ENCODE measurements at regions not wholly inside any gene's neighbourhood (a gene's known extent, or its start where the extent isn't known, plus 50 kb on each side); places are given as distances from the start of the nearest gene placed in this dataset.

DNA sequence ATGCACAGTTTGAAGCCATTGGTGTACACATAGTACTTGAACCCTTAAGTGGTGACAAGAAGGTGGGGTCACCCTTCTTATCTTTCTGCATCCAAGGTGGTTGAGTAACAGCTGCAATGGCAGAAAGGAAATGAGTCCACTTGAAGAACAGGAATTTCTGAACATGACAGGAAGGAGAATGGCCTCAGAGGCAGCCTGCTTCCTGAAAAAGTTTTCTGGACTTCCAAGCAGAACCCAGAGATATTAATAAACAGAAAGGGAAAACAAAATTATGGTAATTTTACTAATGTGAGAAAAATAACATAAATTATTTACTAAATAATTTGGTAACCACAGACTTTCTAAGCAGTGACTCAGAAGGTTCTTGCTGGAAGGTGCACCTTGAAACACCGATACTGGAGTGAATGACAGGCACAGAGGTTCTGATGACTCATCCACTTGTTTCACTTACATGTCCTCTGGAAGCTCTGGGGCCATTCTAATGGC is 119.9 kb upstream of the HS3ST1 start:
- FAIRE-seq (no peak), DNase-seq (ENCODE audit: insufficient read length, low spot score) (no peak)
- TF ChIP-seq, protein P1, sequence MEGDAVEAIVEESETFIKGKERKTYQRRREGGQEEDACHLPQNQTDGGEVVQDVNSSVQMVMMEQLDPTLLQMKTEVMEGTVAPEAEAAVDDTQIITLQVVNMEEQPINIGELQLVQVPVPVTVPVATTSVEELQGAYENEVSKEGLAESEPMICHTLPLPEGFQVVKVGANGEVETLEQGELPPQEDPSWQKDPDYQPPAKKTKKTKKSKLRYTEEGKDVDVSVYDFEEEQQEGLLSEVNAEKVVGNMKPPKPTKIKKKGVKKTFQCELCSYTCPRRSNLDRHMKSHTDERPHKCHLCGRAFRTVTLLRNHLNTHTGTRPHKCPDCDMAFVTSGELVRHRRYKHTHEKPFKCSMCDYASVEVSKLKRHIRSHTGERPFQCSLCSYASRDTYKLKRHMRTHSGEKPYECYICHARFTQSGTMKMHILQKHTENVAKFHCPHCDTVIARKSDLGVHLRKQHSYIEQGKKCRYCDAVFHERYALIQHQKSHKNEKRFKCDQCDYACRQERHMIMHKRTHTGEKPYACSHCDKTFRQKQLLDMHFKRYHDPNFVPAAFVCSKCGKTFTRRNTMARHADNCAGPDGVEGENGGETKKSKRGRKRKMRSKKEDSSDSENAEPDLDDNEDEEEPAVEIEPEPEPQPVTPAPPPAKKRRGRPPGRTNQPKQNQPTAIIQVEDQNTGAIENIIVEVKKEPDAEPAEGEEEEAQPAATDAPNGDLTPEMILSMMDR (IDR thresholded peaks at IDR 0.05; ENCODE audit: insufficient read depth, missing control alignments): no peak

DNA sequence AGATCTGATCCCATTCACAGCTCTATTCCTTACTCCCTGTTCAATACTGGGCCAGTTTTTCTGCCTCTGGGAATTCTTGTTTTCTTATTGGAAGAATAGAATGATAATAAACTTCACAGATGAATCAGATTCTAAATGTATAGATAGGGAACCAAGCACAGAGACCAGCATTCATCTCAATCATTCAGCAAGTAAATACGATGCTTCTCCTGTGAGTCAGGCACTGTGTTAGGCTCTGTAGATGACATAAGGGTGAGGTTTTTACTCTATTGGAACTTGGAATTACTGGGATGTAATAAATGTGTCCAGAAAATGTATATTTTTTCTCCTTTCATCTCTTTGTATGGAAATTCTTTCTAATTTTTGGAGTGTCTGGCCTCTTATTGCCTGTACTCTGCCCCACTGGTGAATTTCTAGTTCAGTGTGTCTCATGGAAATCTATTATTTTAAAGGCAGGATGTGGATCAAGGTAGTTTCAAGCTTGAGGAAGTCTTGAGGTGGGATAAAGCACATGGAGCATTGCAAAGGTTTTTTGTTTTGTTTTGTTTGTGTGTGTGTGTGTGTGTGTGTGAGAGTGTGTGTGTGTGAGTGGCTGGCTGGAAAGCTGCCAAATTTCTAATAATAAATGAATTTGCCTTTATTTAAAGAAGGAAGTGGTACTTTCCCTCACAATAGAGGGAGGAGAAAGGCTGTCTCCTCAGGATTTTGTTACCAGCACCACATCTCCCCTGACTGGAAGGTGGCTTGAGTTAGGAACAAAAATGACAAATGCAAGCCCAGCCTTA is 117.9 kb upstream of the HS3ST1 start:
- DNase-seq (ENCODE audit: insufficient read length, low spot score) (no peak), FAIRE-seq (no peak)
- TF ChIP-seq, protein P1 (IDR thresholded peaks at IDR 0.05; ENCODE audit: insufficient read depth, missing control alignments): no peak

DNA sequence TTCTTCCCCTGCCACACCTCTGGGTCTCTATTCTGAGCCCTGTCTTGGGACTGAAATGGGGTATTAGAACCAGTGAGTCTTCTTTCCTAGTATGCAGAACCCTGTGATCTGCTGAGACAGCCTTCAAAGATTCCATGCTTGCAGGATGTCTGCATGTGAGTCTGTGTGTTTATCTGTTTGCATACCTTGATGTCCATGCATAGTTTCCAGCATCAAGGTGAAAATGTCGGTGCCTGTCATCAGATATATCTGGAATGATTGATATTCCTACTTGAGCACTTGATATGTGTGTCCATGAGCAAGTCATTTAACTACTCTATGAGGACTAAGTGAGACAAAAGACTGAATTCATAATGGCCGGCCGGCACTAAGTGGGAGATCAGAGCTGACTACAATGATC is 117.0 kb upstream of the HS3ST1 start:
- FAIRE-seq (no peak), DNase-seq (ENCODE audit: insufficient read length, low spot score) (no peak)
- TF ChIP-seq, protein P1 (IDR thresholded peaks at IDR 0.05; ENCODE audit: insufficient read depth, missing control alignments): no peak

DNA sequence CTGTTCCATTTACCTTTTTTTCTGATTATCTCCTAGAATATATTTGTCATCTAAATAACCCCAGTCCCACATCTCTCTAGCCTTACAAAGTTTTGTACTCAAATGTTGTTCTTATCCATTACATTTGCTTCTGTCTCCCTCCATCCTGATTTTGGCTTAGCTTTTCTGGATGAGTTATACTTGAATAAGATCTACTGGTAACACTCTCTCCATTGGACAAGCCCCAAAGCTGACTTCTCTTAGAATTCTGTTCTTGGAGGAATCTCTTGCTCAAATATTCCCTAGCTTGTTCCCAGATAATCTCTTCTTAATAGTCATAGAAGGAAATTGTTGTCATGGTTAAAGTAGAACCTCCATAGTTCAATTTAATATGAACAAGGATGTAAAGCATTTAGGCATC is 115.5 kb upstream of the HS3ST1 start:
- TF ChIP-seq, protein P1 (IDR thresholded peaks at IDR 0.05; ENCODE audit: insufficient read depth, missing control alignments): no peak
- FAIRE-seq (no peak), DNase-seq (ENCODE audit: insufficient read length, low spot score) (no peak)

DNA sequence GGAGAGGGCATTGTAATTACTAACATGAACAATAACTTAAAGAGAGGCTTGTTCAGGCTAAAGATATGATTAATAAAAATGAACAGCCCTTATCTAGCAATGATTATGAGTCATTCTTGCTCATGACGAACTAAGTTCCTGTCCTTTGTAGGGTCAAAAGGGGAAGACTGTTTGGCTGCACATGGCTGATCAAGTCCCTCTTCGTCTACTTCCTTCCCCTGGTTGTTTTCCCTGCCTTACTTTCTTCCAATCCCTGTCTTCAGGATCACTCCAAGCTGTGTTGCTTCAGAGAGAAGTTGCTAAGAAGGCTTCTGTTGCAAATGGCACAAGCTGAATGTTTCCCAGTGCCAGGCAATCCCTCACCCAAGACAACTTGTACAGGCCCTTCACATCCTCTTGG is 115.0 kb upstream of the HS3ST1 start:
- no peak for DNase-seq (ENCODE audit: insufficient read length, low spot score)
- TF ChIP-seq, protein P1 (IDR thresholded peaks at IDR 0.05; ENCODE audit: insufficient read depth, missing control alignments): no peak
- no peak for FAIRE-seq

DNA sequence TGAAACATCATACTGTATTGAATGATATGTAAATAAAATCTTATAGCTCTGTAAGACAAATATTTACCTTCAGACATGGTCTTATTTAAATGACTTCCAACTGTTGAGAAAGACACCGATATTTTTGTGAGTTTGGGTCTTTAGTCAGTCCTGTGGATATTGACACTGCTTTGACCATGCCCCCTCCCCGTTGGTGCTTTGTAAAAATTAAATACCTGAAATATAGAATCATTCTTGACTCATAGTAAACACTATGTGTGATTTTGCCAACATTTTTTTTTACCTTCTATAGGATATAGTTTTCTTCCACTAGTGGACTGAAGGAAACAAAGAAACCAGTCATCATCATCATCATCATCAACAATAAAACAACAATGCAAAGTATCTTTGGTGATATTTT is 114.3 kb upstream of the HS3ST1 start:
- TF ChIP-seq, protein P1 (IDR thresholded peaks at IDR 0.05; ENCODE audit: insufficient read depth, missing control alignments): no peak
- no peak for DNase-seq (ENCODE audit: insufficient read length, low spot score)
- FAIRE-seq: no peak

DNA sequence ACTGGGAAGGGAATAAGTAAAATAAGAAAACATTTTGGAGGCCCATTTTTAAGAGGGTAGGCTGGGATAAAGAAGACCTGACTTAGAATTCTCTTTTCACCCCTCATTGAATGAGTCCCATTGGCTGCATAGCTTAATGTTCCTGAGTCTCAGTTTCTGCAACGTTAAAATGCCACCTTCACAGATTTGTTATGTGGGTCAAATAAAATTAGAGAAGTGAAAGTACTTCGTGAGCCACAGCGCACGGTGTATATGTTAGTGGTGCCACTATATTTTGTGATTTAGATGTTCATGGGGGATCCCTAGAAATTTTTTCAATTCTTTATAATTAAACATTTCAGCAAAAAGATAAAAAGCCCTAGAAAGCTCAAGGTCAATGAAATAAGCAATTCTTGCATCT is 109.2 kb upstream of the HS3ST1 start:
- TF ChIP-seq, protein P1 (IDR thresholded peaks at IDR 0.05; ENCODE audit: insufficient read depth, missing control alignments): no peak
- no peak for DNase-seq (ENCODE audit: insufficient read length, low spot score)
- no peak for FAIRE-seq

All from D721Med (cell line).